BJ (cell line): ENCODE measurements at regions not wholly inside any gene's neighbourhood (a gene's known extent, or its start where the extent isn't known, plus 50 kb on each side); places are given as distances from the start of the nearest gene placed in this dataset.
"Not testable (repeated sequence)": the region's sequence is repeated elsewhere in the genome, so short reads cannot be mapped to it uniquely, and the experiment has no call there.

Experiments used
- CTCF ChIA-PET: fragments of 350-600 bp; formaldehyde crosslinking; extraction: SDS; loops from one replicate; lab custom pipeline; 2021; ENCODE audit warnings: antibody characterized with exemption, inconsistent platforms; lab: Yijun Ruan, JAX
- POLR2A ChIA-PET: fragments of 300-600 bp; sonication (Branson Sonifier 250); formaldehyde crosslinking; extraction: SDS; loops from one replicate; lab custom pipeline; 2021; ENCODE audit warnings: antibody characterized with exemption; lab: Charles Lee
- DNase-seq: peaks from one replicate; pipeline ENCODE4 v3.0.0-alpha.2; 2011; ENCODE audit warnings: low read depth
- H3K27me3 ChIP-seq: 2 replicates; pipeline ENCODE4 v1.6.0; 2011; ENCODE audit warnings: low read length; ENCODE audit not compliant: control insufficient read depth, insufficient read depth
- H3K36me3 ChIP-seq: 2 replicates; pipeline ENCODE4 v1.5.1; 2011; ENCODE audit warnings: low read length; ENCODE audit not compliant: control insufficient read depth, insufficient read depth
- H3K4me3 ChIP-seq: 2 replicates; pipeline ENCODE4 v1.5.1; 2011; ENCODE audit warnings: low read depth, mild to moderate bottlenecking, control low read depth, low read length
- CTCF ChIP-seq: IDR thresholded peaks from 2 replicates; pipeline ENCODE4 v1.5.1; 2011; ENCODE audit warnings: low read depth, mild to moderate bottlenecking, control low read depth, inconsistent platforms, low read length, moderate library complexity; ENCODE audit not compliant: insufficient read depth

- Histone ChIP-seq H3K4me3 (no peak overlapping the region), H3K36me3 (no peaks in the 10 kb centered on the region), H3K27me3 (no peaks in the 10 kb centered on the region)
- TF ChIP-seq CTCF: no peak
- POLR2A ChIA-PET: no interaction called here
- CTCF ChIA-PET: no interaction called here
- DNase-seq: no peak
Observed at GRCh38 chr1:69110851-69111250, 456.9 kb upstream of the LRRC7 start.

- H3K27me3 ChIP-seq, DNase-seq, H3K36me3 ChIP-seq, H3K4me3 ChIP-seq, CTCF ChIA-PET, POLR2A ChIA-PET: not testable (repeated sequence)
Observed at GRCh38 chr1:69120126-69120741, 447.5 kb upstream of the LRRC7 start.

GRCh38 chr1:69120817-69121216 lies 446.9 kb upstream of the LRRC7 start:
- H3K4me3 ChIP-seq: no peak overlapping the region
- POLR2A ChIA-PET: no interaction called here
- H3K36me3 ChIP-seq: no peaks in the 10 kb centered on the region
- DNase-seq: no peak
- TF ChIP-seq CTCF: no peak
- no peaks in the 10 kb centered on the region for H3K27me3 ChIP-seq
- CTCF ChIA-PET: no interaction called here

- DNase-seq: no peak
- CTCF ChIA-PET: no interaction called here
- no peaks in the 10 kb centered on the region for H3K27me3 ChIP-seq
- H3K36me3 ChIP-seq: no peaks in the 10 kb centered on the region
- POLR2A ChIA-PET: no interaction called here
- TF ChIP-seq CTCF: no peak
- no peak overlapping the region for H3K4me3 ChIP-seq
Observed at GRCh38 chr1:69121723-69122122, 446.0 kb upstream of the LRRC7 start.

GRCh38 chr1:69122373-69122772 lies 445.3 kb upstream of the LRRC7 start:
- no peak for TF ChIP-seq CTCF
- ChIA-PET CTCF (no interaction called here), POLR2A (no interaction called here)
- no peaks in the 10 kb centered on the region for H3K27me3 ChIP-seq
- DNase-seq: no peak
- no peak overlapping the region for H3K4me3 ChIP-seq
- no peaks in the 10 kb centered on the region for H3K36me3 ChIP-seq

- ChIA-PET CTCF (no interaction called here), POLR2A (no interaction called here)
- no peak overlapping the region for H3K4me3 ChIP-seq
- H3K36me3 ChIP-seq: no peaks in the 10 kb centered on the region
- no peak for DNase-seq
- TF ChIP-seq CTCF: no peak
- no peaks in the 10 kb centered on the region for H3K27me3 ChIP-seq
Observed at GRCh38 chr1:69123486-69123885, 444.2 kb upstream of the LRRC7 start.
